ENCODE measurements at regions not wholly inside any gene's neighbourhood (a gene's known extent, or its start where the extent isn't known, plus 50 kb on each side); places are given as distances from the start of the nearest gene placed in this dataset.

DNA sequence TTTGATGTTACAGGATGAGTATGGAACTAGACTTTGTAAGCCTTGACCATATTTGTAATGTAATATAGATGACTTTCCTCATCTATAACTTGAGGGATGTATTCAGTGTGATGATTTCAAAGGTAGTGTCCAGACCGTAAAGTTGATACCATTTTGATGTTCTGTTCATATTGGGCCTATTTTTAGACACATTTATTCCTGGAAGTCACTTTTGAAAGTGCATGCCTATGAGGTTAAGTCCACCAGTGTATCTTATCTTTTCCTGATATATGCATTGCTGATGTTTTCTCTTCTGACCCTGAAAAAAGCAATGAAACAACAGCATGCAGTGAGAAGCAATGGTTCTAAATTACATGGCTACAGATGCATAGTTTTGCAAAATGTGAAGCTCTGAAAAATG is 244.7 kb upstream of the PDGFD start:
- TF ChIP-seq, protein P1, sequence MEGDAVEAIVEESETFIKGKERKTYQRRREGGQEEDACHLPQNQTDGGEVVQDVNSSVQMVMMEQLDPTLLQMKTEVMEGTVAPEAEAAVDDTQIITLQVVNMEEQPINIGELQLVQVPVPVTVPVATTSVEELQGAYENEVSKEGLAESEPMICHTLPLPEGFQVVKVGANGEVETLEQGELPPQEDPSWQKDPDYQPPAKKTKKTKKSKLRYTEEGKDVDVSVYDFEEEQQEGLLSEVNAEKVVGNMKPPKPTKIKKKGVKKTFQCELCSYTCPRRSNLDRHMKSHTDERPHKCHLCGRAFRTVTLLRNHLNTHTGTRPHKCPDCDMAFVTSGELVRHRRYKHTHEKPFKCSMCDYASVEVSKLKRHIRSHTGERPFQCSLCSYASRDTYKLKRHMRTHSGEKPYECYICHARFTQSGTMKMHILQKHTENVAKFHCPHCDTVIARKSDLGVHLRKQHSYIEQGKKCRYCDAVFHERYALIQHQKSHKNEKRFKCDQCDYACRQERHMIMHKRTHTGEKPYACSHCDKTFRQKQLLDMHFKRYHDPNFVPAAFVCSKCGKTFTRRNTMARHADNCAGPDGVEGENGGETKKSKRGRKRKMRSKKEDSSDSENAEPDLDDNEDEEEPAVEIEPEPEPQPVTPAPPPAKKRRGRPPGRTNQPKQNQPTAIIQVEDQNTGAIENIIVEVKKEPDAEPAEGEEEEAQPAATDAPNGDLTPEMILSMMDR (conservative IDR thresholded peaks at IDR 0.05; ENCODE audit: low read length): no peak
- no peak for TF ChIP-seq EZH2phosphoT487 (IDR thresholded peaks at IDR 0.05; ENCODE audit: borderline replicate concordance)

All from Loucy (cell line).